Tibial nerve (tissue), 4 donors: ENCODE measurements at regions not wholly inside any gene's neighbourhood (a gene's known extent, or its start where the extent isn't known, plus 50 kb on each side); places are given as distances from the start of the nearest gene placed in this dataset.

Source experiments
- DNase-seq, 2 donors: peaks; one replicate each; pipeline ENCODE4 v3.0.0-alpha.2; 2019; ENCODE audit warnings: low spot score in 2 of 2
- H3K27ac ChIP-seq, 4 donors: fragments of 200-600 bp; sonication (generic) in 3 of 4; one replicate each; pipeline ENCODE4 v1.5.1; 2017 to 2019; ENCODE audit warnings: mild to moderate bottlenecking in 1 of 4
- H3K27me3 ChIP-seq, 2 donors: fragments of 200-600 bp; sonication (generic) in 1 of 2; one replicate each; pipeline versions ENCODE4 v1.5.1 to v1.6.0; 2017 to 2019
- H3K36me3 ChIP-seq, 3 donors: fragments of 200-600 bp; sonication (generic); one replicate each; pipeline ENCODE4 v1.5.1; 2018 to 2019
- H3K4me1 ChIP-seq, 4 donors: fragments of 200-600 bp; sonication (generic) in 3 of 4; one replicate each; pipeline ENCODE4 v1.5.1; 2017 to 2019
- H3K4me3 ChIP-seq, 4 donors: fragments of 200-600 bp; sonication (generic) in 3 of 4; one replicate each; pipeline ENCODE4 v1.5.1; 2017 to 2019; ENCODE audit warnings: mild to moderate bottlenecking in 1 of 4, moderate library complexity in 1 of 4
- H3K9me3 ChIP-seq, 4 donors: fragments of 200-600 bp; sonication (generic) in 3 of 4; one replicate each; pipeline ENCODE4 v1.5.1; 2017 to 2019
- CTCF ChIP-seq, 5 experiments: fragments of 200-600 bp in 3 of 5; fragments of 450-650 bp in 2 of 5; sonication (generic) in 3 of 5; IDR thresholded peaks; one replicate each; pipeline ENCODE4 v1.5.1; 2016 to 2019; ENCODE audit warnings: antibody characterized with exemption in 5 of 5, mild to moderate bottlenecking in 3 of 5, moderate library complexity in 2 of 5
- EP300 ChIP-seq, 2 donors: sonication (generic); formaldehyde crosslinking; IDR thresholded peaks; one replicate each; pipeline ENCODE4 v1.6.1; 2017; ENCODE audit warnings: antibody characterized with exemption in 2 of 2, mild to moderate bottlenecking in 1 of 2
- POLR2A ChIP-seq, 2 donors: fragments of 450-650 bp; IDR thresholded peaks; one replicate each; pipeline ENCODE4 v1.6.1; 2017; ENCODE audit warnings: antibody characterized with exemption in 2 of 2, mild to moderate bottlenecking in 2 of 2, moderate library complexity in 2 of 2
- WGBS, 2 donors: methylation state at CpG; one replicate each; pipeline ENCODE4 v1.1.5; 2018; 5-methylcytosine and 5-hydroxymethylcytosine counted together

DNA sequence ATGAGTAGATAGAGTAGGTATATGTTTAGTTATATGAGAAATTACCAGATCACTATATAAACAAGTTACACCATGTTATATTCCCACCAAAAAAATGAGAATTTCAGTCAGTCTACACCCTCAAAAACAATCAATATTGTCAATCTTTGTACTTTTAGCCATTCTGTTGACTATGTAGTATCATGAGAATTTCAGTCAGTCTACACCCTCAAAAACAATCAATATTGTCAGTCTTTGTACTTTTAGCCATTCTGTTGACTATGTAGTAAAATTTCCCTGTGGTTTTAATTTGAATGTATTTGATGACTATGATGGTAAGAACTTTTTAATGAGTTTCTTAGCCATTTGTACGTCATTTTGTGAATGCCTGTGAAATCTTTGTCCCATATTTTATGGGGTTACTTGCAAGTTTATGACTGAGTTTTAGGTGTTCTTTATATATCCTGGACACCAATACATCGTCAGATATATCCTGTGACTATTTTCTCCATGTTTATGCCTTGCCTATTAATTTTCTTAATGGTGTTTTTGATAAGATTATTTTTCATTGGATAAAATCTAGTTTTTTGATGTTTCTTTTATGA, 528.4 kb upstream of the SPHKAP start:
- H3K27me3 ChIP-seq, result no peaks in the 10 kb centered on the region
- no peak overlapping the region for H3K4me3 ChIP-seq
- TF ChIP-seq CTCF (IDR thresholded peaks at IDR 0.05) (no peak), POLR2A (IDR thresholded peaks at IDR 0.05) (no peak), EP300 (IDR thresholded peaks at IDR 0.05) (no peak)
- H3K9me3 ChIP-seq, result peaks cover 0 to 10% (median 0%) of the 10 kb centered on the region in 4 donors
- no peak for DNase-seq
- H3K27ac ChIP-seq, result no peak overlapping the region
- no peaks in the 10 kb centered on the region for H3K36me3 ChIP-seq
- H3K4me1 ChIP-seq, result no peaks in the 10 kb centered on the region
- 77 to 79% methylated on average over 2 of the region's 2 CpGs for WGBS, 2 donors

GRCh38 chr2:228707846-228708245, 526.4 kb upstream of the SPHKAP start:
- WGBS, 2 donors, result 88 to 94% methylated on average over 3 of the region's 3 CpGs
- no peak for DNase-seq
- no peaks in the 10 kb centered on the region for H3K36me3 ChIP-seq
- no peaks in the 10 kb centered on the region for H3K4me1 ChIP-seq
- H3K27me3 ChIP-seq, result no peaks in the 10 kb centered on the region
- no peaks in the 10 kb centered on the region for H3K9me3 ChIP-seq
- no peak overlapping the region for H3K27ac ChIP-seq
- TF ChIP-seq POLR2A (IDR thresholded peaks at IDR 0.05) (no peak), EP300 (IDR thresholded peaks at IDR 0.05) (no peak), CTCF (IDR thresholded peaks at IDR 0.05) (no peak)
- H3K4me3 ChIP-seq, result no peak overlapping the region

GRCh38 chr2:228705318-228705717, 523.8 kb upstream of the SPHKAP start:
- H3K4me1 ChIP-seq, result no peaks in the 10 kb centered on the region
- no peaks in the 10 kb centered on the region for H3K27me3 ChIP-seq
- no peak overlapping the region for H3K4me3 ChIP-seq
- H3K36me3 ChIP-seq, result no peaks in the 10 kb centered on the region
- H3K9me3 ChIP-seq, result no peaks in the 10 kb centered on the region
- DNase-seq, result no peak
- H3K27ac ChIP-seq, result no peak overlapping the region
- 10 to 26% methylated on average over 4 of the region's 4 CpGs for WGBS, 2 donors
- TF ChIP-seq POLR2A (IDR thresholded peaks at IDR 0.05) (no peak), EP300 (IDR thresholded peaks at IDR 0.05) (no peak), CTCF (IDR thresholded peaks at IDR 0.05) (no peak)

DNA sequence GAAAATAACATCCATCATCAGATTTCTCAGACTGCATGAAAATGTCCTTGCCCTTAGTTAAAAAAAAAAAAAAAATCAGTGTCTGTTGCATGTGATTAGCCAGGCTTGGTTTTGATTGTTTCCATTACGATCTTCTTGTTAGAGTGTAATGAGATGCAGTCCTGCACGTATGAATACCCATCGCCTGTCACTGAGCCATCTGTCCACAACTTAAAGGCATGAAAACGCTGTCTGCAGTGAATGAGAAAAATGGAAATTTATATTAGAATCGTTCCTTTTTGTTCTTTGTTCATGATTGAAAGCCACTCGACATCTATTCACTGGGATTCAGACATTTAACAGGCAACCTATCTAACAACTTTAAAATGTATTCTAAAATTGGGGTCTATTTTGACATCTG, 521.7 kb upstream of the SPHKAP start:
- WGBS, 2 donors, result 57 to 63% methylated on average over 6 of the region's 6 CpGs
- TF ChIP-seq CTCF (IDR thresholded peaks at IDR 0.05), result no peak
- no peak for TF ChIP-seq POLR2A (IDR thresholded peaks at IDR 0.05)
- TF ChIP-seq EP300 (IDR thresholded peaks at IDR 0.05), result no peak
- H3K4me3 ChIP-seq, result no peak overlapping the region
- H3K36me3 ChIP-seq, result no peaks in the 10 kb centered on the region
- H3K9me3 ChIP-seq, result no peaks in the 10 kb centered on the region
- no peaks in the 10 kb centered on the region for H3K4me1 ChIP-seq
- DNase-seq, result no peak
- H3K27me3 ChIP-seq, result no peaks in the 10 kb centered on the region
- H3K27ac ChIP-seq, result no peak overlapping the region

- Histone ChIP-seq H3K27ac (no peak overlapping the region), H3K36me3 (no peaks in the 10 kb centered on the region)
Observed at GRCh38 chr2:228701506-228701905, 520.0 kb upstream of the SPHKAP start.

More at GRCh38 chr2:228701506-228701905, 520.0 kb upstream of the SPHKAP start:
- H3K4me1 ChIP-seq, result no peaks in the 10 kb centered on the region
- no peaks in the 10 kb centered on the region for H3K9me3 ChIP-seq
- H3K27me3 ChIP-seq, result no peaks in the 10 kb centered on the region
- H3K4me3 ChIP-seq, result no peak overlapping the region
- DNase-seq, result no peak
- no peak for TF ChIP-seq POLR2A (IDR thresholded peaks at IDR 0.05)
- TF ChIP-seq CTCF (IDR thresholded peaks at IDR 0.05), result no peak
